H1 (cell line): ENCODE measurements at regions not wholly inside any gene's neighbourhood (a gene's known extent, or its start where the extent isn't known, plus 50 kb on each side); places are given as distances from the start of the nearest gene placed in this dataset.

Experiments used
- GTF2F1 ChIP-seq: IDR thresholded peaks from 2 replicates; pipeline ENCODE4 v1.6.1; 2012; ENCODE audit warnings: low read depth, low read length, improper control_type of control experiment, borderline replicate concordance
- KDM1A ChIP-seq: fragments of 200-600, 300-600 bp; sonication (generic); IDR thresholded peaks from 2 replicates; pipeline ENCODE4 v1.7.1; 2016; ENCODE audit warnings: mild to moderate bottlenecking, low read length, borderline replicate concordance

- TF ChIP-seq KDM1A, result no peak
- no peak for TF ChIP-seq GTF2F1
Measured at GRCh38 chr6:166045860-166046200, 121.8 kb downstream of the TBXT start (continued).
